SJSA1 (cell line): ENCODE measurements at regions not wholly inside any gene's neighbourhood (a gene's known extent, or its start where the extent isn't known, plus 50 kb on each side); places are given as distances from the start of the nearest gene placed in this dataset.
"Not testable (repeated sequence)": the region's sequence is repeated elsewhere in the genome, so short reads cannot be mapped to it uniquely, and the experiment has no call there.

Experiments
- DNase-seq, 2 experiments: peaks; one replicate each; pipeline ENCODE4 v3.0.0-alpha.2; 2015 to 2020; ENCODE audit warnings: low spot score in 2 of 2, low read depth in 1 of 2
- H3K27ac ChIP-seq: fragments of 250-450 bp; sonication (Bioruptor Pico); 2 replicates; pipeline ENCODE4 v1.5.1; 2020; ENCODE audit warnings: mild to moderate bottlenecking, moderate library complexity
- H3K27me3 ChIP-seq: fragments of 250-450 bp; sonication (Bioruptor Pico); replicated peaks from 2 replicates; pipeline ENCODE4 v1.5.1; 2020; ENCODE audit warnings: mild to moderate bottlenecking, moderate library complexity
- H3K36me3 ChIP-seq: fragments of 250-450 bp; sonication (Bioruptor Pico); 2 replicates; pipeline ENCODE4 v1.5.1; 2020; ENCODE audit warnings: mild to moderate bottlenecking
- H3K4me1 ChIP-seq: fragments of 250-450 bp; sonication (Bioruptor Pico); replicated peaks from 2 replicates; pipeline ENCODE4 v1.6.1; 2021; ENCODE audit warnings: mild to moderate bottlenecking
- H3K4me3 ChIP-seq: fragments of 250-450 bp; sonication (Bioruptor Pico); 2 replicates; pipeline ENCODE4 v1.5.1; 2020; ENCODE audit warnings: mild to moderate bottlenecking
- H3K9me3 ChIP-seq: fragments of 250-450 bp; sonication (Bioruptor Pico); replicated peaks from 2 replicates; pipeline ENCODE4 v1.5.1; 2020; ENCODE audit warnings: mild to moderate bottlenecking

GRCh38 chr18:5707586-5707985, 163.8 kb upstream of the EPB41L3 start:
- no peak overlapping the region for H3K4me3 ChIP-seq
- no peaks in the 10 kb centered on the region for H3K9me3 ChIP-seq
- DNase-seq = no peak
- H3K36me3 ChIP-seq = no peaks in the 10 kb centered on the region
- H3K27me3 ChIP-seq = 0 out of 2 replicates have a peak, but pooled peaks cover 2% of the 10 kb centered on the region
- H3K27ac ChIP-seq = no peak overlapping the region
- no peaks in the 10 kb centered on the region for H3K4me1 ChIP-seq

GRCh38 chr18:5705393-5705792, 161.6 kb upstream of the EPB41L3 start:
- H3K4me3 ChIP-seq = no peak overlapping the region
- no peak overlapping the region for H3K27ac ChIP-seq
- H3K27me3 ChIP-seq = no peaks in the 10 kb centered on the region
- H3K4me1 ChIP-seq = no peaks in the 10 kb centered on the region
- H3K9me3 ChIP-seq = no peaks in the 10 kb centered on the region
- no peak for DNase-seq
- no peaks in the 10 kb centered on the region for H3K36me3 ChIP-seq

DNA sequence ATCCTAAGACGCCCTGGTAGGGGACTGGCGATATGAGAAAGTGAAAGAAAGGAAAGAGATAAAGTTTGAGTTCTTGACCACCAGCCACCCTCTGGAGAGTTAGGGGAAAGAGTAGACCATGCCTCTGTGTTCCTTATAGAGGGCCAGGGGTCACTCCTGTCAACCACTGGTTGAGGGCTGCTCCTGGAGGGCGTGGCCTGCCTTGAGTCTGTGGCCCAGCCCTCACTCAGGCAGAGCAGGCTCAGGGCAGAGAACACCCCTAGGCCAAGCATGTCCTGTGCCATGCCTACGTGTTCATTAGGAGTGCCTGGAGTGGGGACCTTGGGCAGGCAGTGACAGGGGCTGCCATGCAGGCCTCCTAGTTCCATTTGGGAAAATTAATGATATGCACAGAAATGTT, 161.1 kb upstream of the EPB41L3 start:
- Histone ChIP-seq H3K27me3 (no peaks in the 10 kb centered on the region), H3K4me1 (no peaks in the 10 kb centered on the region), H3K27ac (no peak overlapping the region), H3K36me3 (no peaks in the 10 kb centered on the region), H3K4me3 (no peak overlapping the region), H3K9me3 (no peaks in the 10 kb centered on the region)
- DNase-seq = no peak

DNA sequence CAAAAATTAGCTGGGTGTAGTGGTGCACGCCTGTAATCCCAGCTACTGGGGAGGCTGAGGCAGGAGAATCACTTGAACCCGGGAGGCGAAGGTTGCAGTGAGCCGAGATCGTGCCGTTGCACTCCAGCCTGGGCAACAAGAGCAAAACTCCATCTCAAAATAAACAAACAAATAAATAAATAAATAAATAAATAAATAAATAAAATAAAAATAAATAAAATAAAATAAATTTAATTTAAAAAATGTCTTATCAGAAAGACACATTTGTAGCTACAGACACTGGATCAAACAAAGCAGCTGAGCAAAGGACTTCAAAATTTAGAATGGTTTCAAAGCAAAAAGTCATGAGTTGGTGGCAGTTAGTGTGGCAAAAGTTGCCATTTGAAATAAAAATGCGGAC, 158.2 kb upstream of the EPB41L3 start:
- H3K27me3 ChIP-seq, H3K27ac ChIP-seq, H3K9me3 ChIP-seq, H3K4me3 ChIP-seq, H3K36me3 ChIP-seq, H3K4me1 ChIP-seq, DNase-seq: not testable (repeated sequence)

DNA sequence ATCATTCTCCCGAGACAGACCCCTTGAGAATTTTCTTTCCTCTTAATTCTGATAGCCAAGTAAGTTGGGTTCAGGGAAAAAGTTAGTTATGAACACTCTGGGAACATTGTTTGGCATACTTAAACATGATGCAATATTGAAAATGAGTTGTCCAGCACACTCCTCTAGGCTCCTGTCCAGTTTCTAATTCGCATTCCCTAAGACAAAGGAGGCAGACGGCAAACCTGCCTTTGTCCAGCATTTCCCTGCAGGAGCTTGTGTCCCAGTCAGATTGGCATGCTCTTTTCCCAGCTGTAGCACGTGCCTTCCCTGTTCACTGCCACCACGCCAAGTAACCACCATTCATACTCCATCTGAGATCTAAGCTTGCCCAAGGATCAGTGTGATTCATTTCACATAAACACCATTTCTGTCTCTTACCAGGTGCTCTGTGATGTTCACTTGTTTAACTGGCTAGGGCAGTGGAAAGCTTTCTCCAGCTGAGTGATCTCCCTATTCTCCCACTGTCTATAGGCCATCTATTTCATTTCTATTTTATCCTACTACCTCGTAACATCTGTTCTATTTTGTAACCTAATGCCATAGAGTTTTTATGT, 150.0 kb upstream of the EPB41L3 start:
- H3K4me1 ChIP-seq = no peaks in the 10 kb centered on the region
- H3K27me3 ChIP-seq = no peaks in the 10 kb centered on the region
- no peak overlapping the region for H3K4me3 ChIP-seq
- DNase-seq = no peak
- no peaks in the 10 kb centered on the region for H3K36me3 ChIP-seq
- H3K9me3 ChIP-seq = no peaks in the 10 kb centered on the region
- no peak overlapping the region for H3K27ac ChIP-seq

- DNase-seq = no peak
- Histone ChIP-seq H3K27me3 (no peaks in the 10 kb centered on the region), H3K27ac (no peak overlapping the region), H3K9me3 (no peaks in the 10 kb centered on the region), H3K4me3 (no peak overlapping the region), H3K36me3 (no peaks in the 10 kb centered on the region), H3K4me1 (no peaks in the 10 kb centered on the region)
Observed at GRCh38 chr18:5678779-5679406, 135.1 kb upstream of the EPB41L3 start.

DNA sequence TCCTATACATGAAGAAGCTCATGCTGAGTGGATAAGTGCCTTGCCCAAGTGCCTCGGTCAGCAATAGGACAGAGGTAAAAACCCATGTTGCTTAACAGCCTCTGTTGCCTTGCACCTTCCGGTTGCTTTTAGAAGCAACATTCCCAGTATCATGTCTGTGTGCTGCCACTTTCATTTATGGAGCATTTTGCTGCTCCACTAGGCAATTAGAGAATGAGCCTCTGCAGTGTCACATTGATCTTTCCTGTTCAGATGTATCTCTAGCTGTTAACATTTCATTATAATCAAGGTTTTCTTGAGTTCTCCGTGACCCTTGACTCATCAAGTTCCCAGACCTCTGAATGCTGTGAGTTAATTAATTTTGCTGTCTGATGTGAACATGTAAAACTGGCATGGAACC, 134.5 kb upstream of the EPB41L3 start:
- Histone ChIP-seq H3K4me1 (no peaks in the 10 kb centered on the region), H3K9me3 (no peaks in the 10 kb centered on the region), H3K27me3 (no peaks in the 10 kb centered on the region), H3K27ac (no peak overlapping the region), H3K4me3 (no peak overlapping the region), H3K36me3 (no peaks in the 10 kb centered on the region)
- no peak for DNase-seq

- Histone ChIP-seq H3K9me3 (no peaks in the 10 kb centered on the region), H3K27ac (no peak overlapping the region), H3K4me1 (no peaks in the 10 kb centered on the region), H3K4me3 (no peak overlapping the region), H3K36me3 (no peaks in the 10 kb centered on the region), H3K27me3 (no peaks in the 10 kb centered on the region)
- DNase-seq = no peak
Observed at GRCh38 chr18:5673616-5674015, 129.8 kb upstream of the EPB41L3 start.

DNA sequence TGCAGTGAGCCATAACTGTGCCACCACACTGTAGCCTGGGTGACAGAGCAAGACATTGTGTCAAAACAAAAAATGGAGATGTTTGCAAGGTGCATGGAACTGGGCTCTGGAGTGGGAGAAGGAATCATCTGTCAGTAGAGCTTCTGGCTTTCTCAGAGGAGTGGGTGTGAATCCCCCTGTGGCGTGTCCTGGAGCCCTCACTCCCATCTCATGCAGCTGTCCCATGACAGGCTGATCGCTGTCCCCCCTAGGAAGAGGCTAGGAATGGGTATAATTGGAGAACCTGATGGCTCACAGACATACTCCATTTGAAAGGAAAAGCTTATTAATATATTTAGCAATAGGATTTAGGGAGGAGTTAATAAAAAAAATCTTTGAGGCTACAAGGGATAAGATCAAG, 125.8 kb upstream of the EPB41L3 start:
- H3K27ac ChIP-seq = no peak overlapping the region
- DNase-seq = no peak
- no peaks in the 10 kb centered on the region for H3K36me3 ChIP-seq
- no peaks in the 10 kb centered on the region for H3K9me3 ChIP-seq
- no peak overlapping the region for H3K4me3 ChIP-seq
- H3K4me1 ChIP-seq = no peaks in the 10 kb centered on the region
- H3K27me3 ChIP-seq = no peaks in the 10 kb centered on the region

DNA sequence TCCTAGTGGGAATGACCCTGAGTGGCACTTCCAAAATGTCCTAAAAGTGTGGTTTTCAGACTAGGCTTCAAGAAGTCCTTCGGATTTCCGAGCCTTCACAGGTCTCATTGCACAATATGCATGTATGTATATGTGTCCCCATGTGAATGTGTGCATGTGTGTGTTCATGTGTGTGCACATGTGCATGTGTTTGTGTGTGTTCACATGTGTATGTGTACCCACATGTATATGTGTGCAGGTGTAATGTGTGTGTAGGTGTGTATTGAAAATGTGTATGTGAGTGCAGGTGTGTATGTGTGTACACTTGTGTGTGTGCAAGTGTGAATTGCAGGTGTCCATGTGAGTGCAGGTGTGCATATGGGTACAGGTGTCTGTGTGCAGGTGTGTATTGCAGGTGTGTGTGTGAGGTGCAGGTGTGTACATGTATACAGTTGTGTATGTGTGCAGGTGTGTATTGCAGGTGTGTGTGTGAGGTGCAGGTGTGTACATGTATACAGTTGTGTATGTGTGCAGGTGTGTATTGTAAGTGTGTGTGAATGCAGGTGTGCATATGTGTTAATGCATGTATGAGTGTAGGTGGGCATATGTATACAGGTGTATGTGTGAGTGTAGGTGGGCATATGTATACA, 124.4 kb upstream of the EPB41L3 start:
- Histone ChIP-seq H3K27me3 (no peaks in the 10 kb centered on the region), H3K4me1 (no peaks in the 10 kb centered on the region), H3K27ac (no peak overlapping the region), H3K4me3 (no peak overlapping the region), H3K36me3 (no peaks in the 10 kb centered on the region), H3K9me3 (no peaks in the 10 kb centered on the region)
- no peak for DNase-seq

GRCh38 chr18:5667356-5667755, 123.6 kb upstream of the EPB41L3 start:
- no peak overlapping the region for H3K4me3 ChIP-seq
- no peaks in the 10 kb centered on the region for H3K36me3 ChIP-seq
- DNase-seq = no peak
- no peaks in the 10 kb centered on the region for H3K27me3 ChIP-seq
- no peak overlapping the region for H3K27ac ChIP-seq
- no peaks in the 10 kb centered on the region for H3K4me1 ChIP-seq
- H3K9me3 ChIP-seq = no peaks in the 10 kb centered on the region

DNA sequence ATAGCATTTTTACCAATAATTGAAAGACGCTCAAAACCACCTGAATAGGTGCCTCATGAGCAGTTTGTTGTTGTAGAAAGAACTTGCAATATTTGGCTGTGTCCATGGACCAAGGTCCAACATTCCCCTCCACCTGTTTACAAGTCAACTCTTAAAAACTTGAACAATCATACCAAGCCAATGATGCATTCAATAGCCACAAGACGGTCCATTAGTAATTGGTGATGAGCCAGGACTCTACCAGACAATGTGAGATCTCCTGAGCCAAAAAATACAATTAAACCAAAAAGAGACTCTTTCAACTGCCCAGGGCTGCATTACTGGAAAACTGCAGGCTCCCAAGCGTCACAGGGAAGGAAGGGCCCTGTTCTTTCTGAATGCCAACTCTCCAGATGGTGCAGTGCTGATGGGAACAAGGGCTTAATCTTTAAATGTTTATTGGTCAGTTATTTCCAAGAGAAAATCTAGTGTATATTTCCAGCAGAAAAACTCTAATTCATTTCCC, 118.8 kb upstream of the EPB41L3 start:
- Histone ChIP-seq H3K4me3 (no peak overlapping the region), H3K4me1 (no peaks in the 10 kb centered on the region), H3K27me3 (no peaks in the 10 kb centered on the region), H3K9me3 (no peaks in the 10 kb centered on the region), H3K27ac (no peak overlapping the region), H3K36me3 (no peaks in the 10 kb centered on the region)
- no peak for DNase-seq

- no peaks in the 10 kb centered on the region for H3K36me3 ChIP-seq
- H3K27me3 ChIP-seq = no peaks in the 10 kb centered on the region
- no peak overlapping the region for H3K4me3 ChIP-seq
- H3K4me1 ChIP-seq = no peaks in the 10 kb centered on the region
- no peaks in the 10 kb centered on the region for H3K9me3 ChIP-seq
- no peak overlapping the region for H3K27ac ChIP-seq
- DNase-seq = no peak
Observed at GRCh38 chr18:5661179-5661578, 117.4 kb upstream of the EPB41L3 start.

- no peak for DNase-seq
- no peaks in the 10 kb centered on the region for H3K36me3 ChIP-seq
- no peaks in the 10 kb centered on the region for H3K4me1 ChIP-seq
- no peak overlapping the region for H3K4me3 ChIP-seq
- H3K27ac ChIP-seq = no peak overlapping the region
- no peaks in the 10 kb centered on the region for H3K9me3 ChIP-seq
- peaks cover 10% of the 10 kb centered on the region for H3K27me3 ChIP-seq
Observed at GRCh38 chr18:5653802-5654201, 110.0 kb upstream of the EPB41L3 start.
